Astrocyte of the cerebellum (primary cell): ENCODE measurements at regions not wholly inside any gene's neighbourhood (a gene's known extent, or its start where the extent isn't known, plus 50 kb on each side); places are given as distances from the start of the nearest gene placed in this dataset.
A peak's percentile ranks its signal among the peaks of the same experiment; 100 is the strongest.

Experiments used
- DNase-seq: peaks from one replicate; pipeline ENCODE4 v3.0.0-alpha.2; 2011; ENCODE audit warnings: low read depth
- H3K4me3 ChIP-seq: 2 replicates; pipeline ENCODE4 v1.5.1; 2011; ENCODE audit warnings: mild to moderate bottlenecking, low read depth, low read length, moderate library complexity
- CTCF ChIP-seq: IDR thresholded peaks from 2 replicates; pipeline ENCODE4 v1.5.1; 2012; ENCODE audit warnings: low read length, low read depth, moderate library complexity, mild to moderate bottlenecking; ENCODE audit errors: missing control alignments
- in situ Hi-C: cut with HindIII; loops from 2 replicates; pipeline ENCODE4 v1.10.0; 2017; ENCODE audit warnings: low sequenced_read_pairs

DNA sequence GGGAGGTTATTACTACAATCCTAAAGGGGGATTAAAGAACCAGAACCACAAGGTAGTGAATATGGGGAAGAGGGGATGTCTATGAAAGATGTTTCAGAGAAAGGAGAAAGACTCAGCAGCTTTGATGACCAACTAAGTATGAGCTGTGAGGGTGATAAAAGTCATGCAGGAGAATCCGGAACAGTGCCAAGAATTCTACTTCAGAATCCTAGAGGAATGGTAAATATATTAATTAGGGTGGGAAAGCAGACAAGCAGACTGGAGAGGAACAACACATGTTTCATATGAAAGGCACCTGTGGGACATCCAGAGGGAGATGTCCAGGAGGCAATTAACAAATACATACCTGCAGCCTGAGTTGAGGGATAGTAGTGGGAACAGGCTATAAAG is 642.2 kb upstream of the DIPK2B start:
- H3K4me3 ChIP-seq = no peak overlapping the region
- TF ChIP-seq CTCF = no peak
- in situ Hi-C loops = no loop called here
- DNase-seq = no peak

DNA sequence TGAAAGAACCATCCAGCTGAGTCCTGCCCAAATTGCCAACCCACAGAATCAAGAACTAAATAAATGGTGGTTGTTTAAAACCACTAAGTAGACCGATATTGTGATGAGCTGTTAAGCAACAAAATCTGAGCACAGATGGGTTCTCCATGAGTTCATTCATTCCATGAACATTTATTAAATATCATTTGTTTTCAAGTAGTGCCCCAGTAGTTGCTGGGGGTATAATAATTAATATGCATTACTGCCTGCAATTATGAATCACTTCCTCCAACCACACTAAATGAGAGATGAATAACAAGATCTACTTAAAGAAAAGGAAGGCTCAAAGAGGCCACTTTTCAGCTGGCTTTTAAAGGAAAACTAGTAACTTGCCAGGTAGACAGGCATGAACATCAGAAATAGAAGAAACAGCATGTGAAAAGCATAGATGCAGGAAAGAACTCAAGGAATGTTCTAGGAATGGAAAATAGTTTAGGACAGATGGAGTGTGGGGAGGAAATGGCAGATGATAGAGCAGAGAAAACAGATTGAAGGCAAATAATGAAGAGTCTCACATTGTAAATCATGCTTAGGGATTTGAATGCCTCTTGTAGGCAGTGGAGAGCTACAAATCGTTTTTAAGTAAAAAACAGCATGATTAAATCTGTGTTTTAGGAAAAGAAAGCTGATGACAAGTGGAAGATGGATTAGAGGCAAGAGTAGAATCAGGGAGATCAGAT is 641.7 kb upstream of the DIPK2B start:
- no peak for TF ChIP-seq CTCF
- no peak overlapping the region for H3K4me3 ChIP-seq
- DNase-seq = no peak
- in situ Hi-C loops = no loop called here

DNA sequence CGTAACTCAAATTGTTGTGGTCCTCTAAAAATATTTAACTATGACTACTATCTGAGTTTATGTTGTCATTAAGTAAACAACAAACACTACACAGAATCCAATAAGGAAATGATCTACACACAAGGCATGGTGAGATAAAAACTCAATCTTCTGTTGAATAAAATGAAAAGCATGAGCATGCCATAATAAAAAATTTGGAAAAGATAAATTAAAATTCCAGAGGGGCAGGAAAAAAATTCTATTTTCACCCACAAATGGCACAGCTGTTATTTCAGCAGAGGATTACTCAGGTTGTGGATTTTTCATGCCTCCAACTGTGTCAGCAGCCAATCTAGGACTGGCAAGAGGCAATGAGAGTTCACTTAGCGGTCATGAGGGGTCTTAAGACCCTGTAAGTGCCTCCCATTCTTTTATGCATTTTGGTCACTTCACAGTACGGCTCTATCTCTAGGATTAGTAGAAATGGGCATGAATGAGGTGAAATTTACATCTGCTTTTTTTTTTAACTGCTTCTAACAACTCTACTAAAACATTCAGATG is 639.8 kb upstream of the DIPK2B start:
- in situ Hi-C loops = no loop called here

DNA sequence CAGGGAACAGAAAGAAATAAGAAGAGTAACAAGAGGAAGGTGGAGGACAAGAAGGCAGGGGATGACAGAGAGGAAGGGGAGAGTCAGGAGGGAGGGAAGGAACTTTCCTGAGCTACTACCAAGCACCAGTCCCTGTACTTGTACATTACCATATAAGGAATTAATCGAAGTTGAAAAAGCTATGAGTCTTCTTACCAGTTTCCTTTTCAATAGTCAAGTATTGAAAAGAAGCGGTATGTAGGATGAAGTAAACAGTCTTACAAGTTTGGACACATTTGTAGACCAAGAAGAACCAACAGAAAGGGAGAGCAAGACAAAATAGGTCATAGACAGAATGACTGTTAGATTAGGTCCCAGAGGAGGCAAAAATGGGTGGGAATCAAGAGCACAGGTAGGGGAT is 629.7 kb upstream of the DIPK2B start:
- in situ Hi-C loops = no loop called here
- TF ChIP-seq CTCF = no peak
- no peak overlapping the region for H3K4me3 ChIP-seq
- DNase-seq = no peak

More for the DNA sequence above, 639.8 kb upstream of the DIPK2B start:
- no peak overlapping the region for H3K4me3 ChIP-seq
- TF ChIP-seq CTCF = no peak
- no peak for DNase-seq

DNA sequence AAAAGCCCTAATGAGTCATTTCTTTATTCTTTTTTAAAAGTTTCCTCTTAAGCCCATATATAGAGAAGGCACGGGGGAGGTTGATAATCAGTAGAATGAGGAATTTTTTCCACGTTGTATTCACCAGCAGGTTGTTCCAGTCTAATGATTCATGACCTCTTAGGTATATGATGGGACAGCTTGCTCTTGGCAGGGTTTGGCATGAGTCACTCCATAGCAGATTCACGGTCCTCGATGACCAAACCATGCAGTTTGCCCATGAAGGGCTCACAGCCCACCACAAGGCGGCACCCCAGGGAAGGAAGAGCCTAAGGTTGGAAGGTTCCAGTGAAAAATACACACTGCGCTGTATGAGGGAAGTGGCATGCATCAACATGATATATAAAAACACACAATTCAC is 623.8 kb upstream of the DIPK2B start:
- peak; percentile 71 for TF ChIP-seq CTCF
- in situ Hi-C loops = no loop called here
- peak; percentile 84 for DNase-seq
- no peak overlapping the region for H3K4me3 ChIP-seq

DNA sequence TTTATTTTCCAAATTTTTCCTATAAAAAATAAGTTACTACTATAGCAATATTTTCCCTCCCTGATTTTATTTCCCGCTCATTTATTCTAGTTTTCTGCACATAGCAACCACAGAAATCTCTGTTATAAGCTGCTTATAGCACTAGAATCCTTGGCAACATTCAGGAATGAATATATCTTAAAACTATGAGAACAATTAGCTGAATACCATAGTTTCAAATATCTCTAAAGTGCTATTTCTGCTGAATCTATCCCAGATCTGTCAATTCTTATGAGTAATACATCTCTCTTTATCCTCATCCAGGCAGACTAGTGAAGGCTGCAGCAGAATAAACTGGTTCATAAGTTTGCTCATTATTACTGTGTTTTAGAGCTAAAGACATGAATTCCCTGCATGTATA is 622.9 kb upstream of the DIPK2B start:
- no peak overlapping the region for H3K4me3 ChIP-seq
- DNase-seq = no peak

More for the DNA sequence above, 622.9 kb upstream of the DIPK2B start:
- TF ChIP-seq CTCF = no peak
- in situ Hi-C loops = no loop called here
